PC-9 (cell line): ENCODE measurements at regions not wholly inside any gene's neighbourhood (a gene's known extent, or its start where the extent isn't known, plus 50 kb on each side); places are given as distances from the start of the nearest gene placed in this dataset.

Experiments used
- CTCF ChIP-seq: fragments of 200-600 bp; sonication (generic); conservative IDR thresholded peaks from 2 replicates; pipeline ENCODE4 v1.6.1; 2017; ENCODE audit warnings: mixed run types, antibody characterized with exemption, mild to moderate bottlenecking, moderate library complexity
- EZH2 ChIP-seq: fragments of 200-600 bp; sonication (generic); IDR thresholded peaks from 2 replicates; pipeline ENCODE4 v1.8.0; 2017; ENCODE audit warnings: antibody characterized with exemption, low read depth

- TF ChIP-seq EZH2, result no peak
- no peak for TF ChIP-seq CTCF
Observed at GRCh38 chr5:142237707-142238106, 87.1 kb downstream of the SPRY4 start.
